ENCODE measurements at regions not wholly inside any gene's neighbourhood (a gene's known extent, or its start where the extent isn't known, plus 50 kb on each side); places are given as distances from the start of the nearest gene placed in this dataset.

GRCh38 chr13:79245937-79246577, 160.0 kb downstream of the RBM26 start:
- no peak for DNase-seq
- H3K4me3 ChIP-seq (ENCODE audit: low read depth in 2 of 2, low read length in 1 of 2), result no peak overlapping the region
- H3K27ac ChIP-seq (ENCODE audit: low read depth in 2 of 2, low read length in 1 of 2), result no peak overlapping the region
- POLR2A ChIA-PET, result no interaction called here
- no peaks in the 10 kb centered on the region for H3K36me3 ChIP-seq (replicated peaks in 1 of 2; ENCODE audit: control insufficient read depth in 1 of 2, insufficient read depth in 2 of 2, low read length in 1 of 2)
- H3K9ac ChIP-seq, result no peak overlapping the region
- no peaks in the 10 kb centered on the region for H3K9me2 ChIP-seq
- H3K79me2 ChIP-seq (ENCODE audit: insufficient read depth), result no peaks in the 10 kb centered on the region
- no peaks in the 10 kb centered on the region for H3K9me3 ChIP-seq
- H3K27me3 ChIP-seq (ENCODE audit: insufficient read depth), result no peaks in the 10 kb centered on the region
- TF ChIP-seq, protein P1, sequence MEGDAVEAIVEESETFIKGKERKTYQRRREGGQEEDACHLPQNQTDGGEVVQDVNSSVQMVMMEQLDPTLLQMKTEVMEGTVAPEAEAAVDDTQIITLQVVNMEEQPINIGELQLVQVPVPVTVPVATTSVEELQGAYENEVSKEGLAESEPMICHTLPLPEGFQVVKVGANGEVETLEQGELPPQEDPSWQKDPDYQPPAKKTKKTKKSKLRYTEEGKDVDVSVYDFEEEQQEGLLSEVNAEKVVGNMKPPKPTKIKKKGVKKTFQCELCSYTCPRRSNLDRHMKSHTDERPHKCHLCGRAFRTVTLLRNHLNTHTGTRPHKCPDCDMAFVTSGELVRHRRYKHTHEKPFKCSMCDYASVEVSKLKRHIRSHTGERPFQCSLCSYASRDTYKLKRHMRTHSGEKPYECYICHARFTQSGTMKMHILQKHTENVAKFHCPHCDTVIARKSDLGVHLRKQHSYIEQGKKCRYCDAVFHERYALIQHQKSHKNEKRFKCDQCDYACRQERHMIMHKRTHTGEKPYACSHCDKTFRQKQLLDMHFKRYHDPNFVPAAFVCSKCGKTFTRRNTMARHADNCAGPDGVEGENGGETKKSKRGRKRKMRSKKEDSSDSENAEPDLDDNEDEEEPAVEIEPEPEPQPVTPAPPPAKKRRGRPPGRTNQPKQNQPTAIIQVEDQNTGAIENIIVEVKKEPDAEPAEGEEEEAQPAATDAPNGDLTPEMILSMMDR (IDR thresholded peaks at IDR 0.05), result no peak
- TF ChIP-seq GATA2 (CRISPR knock-in tag; IDR thresholded peaks at IDR 0.05), result no peak
- TF ChIP-seq RXRA (IDR thresholded peaks at IDR 0.05; ENCODE audit: borderline replicate concordance, low read depth), result no peak
- TF ChIP-seq USF1 (IDR thresholded peaks at IDR 0.05; ENCODE audit: borderline replicate concordance, low read depth), result no peak
- no peak for TF ChIP-seq SMC3 (IDR thresholded peaks at IDR 0.05; ENCODE audit: low read depth, low read length)
- no peak for TF ChIP-seq RCOR1 (IDR thresholded peaks at IDR 0.05; ENCODE audit: low read length)
- TF ChIP-seq MXI1 (IDR thresholded peaks at IDR 0.05; ENCODE audit: low read depth, low read length), result no peak
- TF ChIP-seq GABPA (IDR thresholded peaks at IDR 0.05; ENCODE audit: low read depth), result no peak
- no peak for TF ChIP-seq NRF1 (IDR thresholded peaks at IDR 0.05; ENCODE audit: low read depth, low read length)
- no peak for TF ChIP-seq POLR2AphosphoS5 (IDR thresholded peaks at IDR 0.05; ENCODE audit: low read depth, low read length)
- TF ChIP-seq CHD2 (IDR thresholded peaks at IDR 0.05; ENCODE audit: low read length, partially characterized antibody), result no peak
- TF ChIP-seq ZBTB33 (IDR thresholded peaks at IDR 0.05; ENCODE audit: borderline replicate concordance, low read depth), result no peak
- H3F3A ChIP-seq (replicated peaks; ENCODE audit: insufficient read depth), result no peaks in the 10 kb centered on the region
- H3K4me1 ChIP-seq (ENCODE audit: control insufficient read depth in 1 of 2, insufficient read depth in 2 of 2, low read depth in 1 of 2, low read length in 1 of 2), result no peaks in the 10 kb centered on the region
- H4K20me1 ChIP-seq (ENCODE audit: insufficient read depth), result no peaks in the 10 kb centered on the region
- WGBS (ENCODE audit: low lambda C conversion rate), result 44% methylated on average over 6 of the region's 8 CpGs
- H3K4me2 ChIP-seq, result no peak overlapping the region
- no peak overlapping the region for H2AFZ ChIP-seq (ENCODE audit: low read depth)
- CTCF ChIA-PET, result interaction anchor here (0.6 kb wide), 1 partner anchor 96 kb away, joined by 3 read pairs; no protein-coding TSS in a partner anchor

DNA sequence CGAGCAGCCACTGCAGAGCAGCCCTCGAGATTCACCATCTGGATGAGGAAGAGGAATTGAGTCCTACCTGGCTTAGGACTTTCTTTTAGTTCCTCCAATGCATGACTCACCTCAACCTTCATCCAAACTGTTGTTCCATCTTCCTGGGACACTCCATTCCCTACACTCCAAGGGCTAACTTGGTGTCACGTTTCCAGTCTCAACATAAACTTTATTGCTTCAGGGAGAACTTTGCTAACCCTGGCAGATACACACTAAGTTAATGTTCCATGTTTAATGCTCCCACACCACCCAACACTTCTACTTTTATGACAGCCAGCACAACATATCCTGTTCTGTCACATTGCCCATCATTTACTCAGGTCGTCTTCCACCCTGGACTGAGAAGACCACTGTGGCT, 164.4 kb downstream of the RBM26 start:
- no peak overlapping the region for H3K4me3 ChIP-seq (ENCODE audit: low read depth in 2 of 2, low read length in 1 of 2)
- no peaks in the 10 kb centered on the region for H3K27me3 ChIP-seq (ENCODE audit: insufficient read depth)
- ChIA-PET POLR2A (no interaction called here), CTCF (no interaction called here)
- no peak for DNase-seq
- H3F3A ChIP-seq (replicated peaks; ENCODE audit: insufficient read depth), result no peaks in the 10 kb centered on the region
- no peaks in the 10 kb centered on the region for H3K9me3 ChIP-seq
- no peaks in the 10 kb centered on the region for H4K20me1 ChIP-seq (ENCODE audit: insufficient read depth)
- no peaks in the 10 kb centered on the region for H3K4me1 ChIP-seq (ENCODE audit: control insufficient read depth in 1 of 2, insufficient read depth in 2 of 2, low read depth in 1 of 2, low read length in 1 of 2)
- H3K79me2 ChIP-seq (ENCODE audit: insufficient read depth), result no peaks in the 10 kb centered on the region
- H3K9ac ChIP-seq, result no peak overlapping the region
- 13% methylated on average over 4 of the region's 4 CpGs for WGBS (ENCODE audit: low lambda C conversion rate)
- H3K36me3 ChIP-seq (replicated peaks in 1 of 2; ENCODE audit: control insufficient read depth in 1 of 2, insufficient read depth in 2 of 2, low read length in 1 of 2), result no peaks in the 10 kb centered on the region
- no peaks in the 10 kb centered on the region for H3K9me2 ChIP-seq
- H2AFZ ChIP-seq (ENCODE audit: low read depth), result no peak overlapping the region
- H3K27ac ChIP-seq (ENCODE audit: low read depth in 2 of 2, low read length in 1 of 2), result no peak overlapping the region
- H3K4me2 ChIP-seq, result no peak overlapping the region
- TF ChIP-seq SIN3A (IDR thresholded peaks at IDR 0.05; ENCODE audit: borderline replicate concordance, low read depth, low read length) (no peak), FOSL2 (IDR thresholded peaks at IDR 0.05; ENCODE audit: borderline replicate concordance, low read depth) (no peak), MEF2A (IDR thresholded peaks at IDR 0.05; ENCODE audit: borderline replicate concordance, low read depth) (no peak), POLR2AphosphoS5 (IDR thresholded peaks at IDR 0.05; ENCODE audit: low read depth, low read length) (no peak), YY1 (IDR thresholded peaks at IDR 0.05; ENCODE audit: low read depth) (no peak), TEAD4 (IDR thresholded peaks at IDR 0.05; ENCODE audit: borderline replicate concordance, insufficient read depth) (no peak), FOXM1 (IDR thresholded peaks at IDR 0.05; ENCODE audit: low read depth) (no peak), FOXJ3 (CRISPR knock-in tag; IDR thresholded peaks at IDR 0.05) (no peak), RCOR1 (IDR thresholded peaks at IDR 0.05; ENCODE audit: low read length) (no peak), EP300 (IDR thresholded peaks at IDR 0.05; ENCODE audit: borderline replicate concordance in 1 of 2, low read depth in 1 of 2, low read length in 1 of 2) (no peak), RAD21 (IDR thresholded peaks at IDR 0.05; ENCODE audit: low read length) (no peak), ELF1 (IDR thresholded peaks at IDR 0.05) (no peak), IRF3 (IDR thresholded peaks at IDR 0.05; ENCODE audit: low read depth, low read length) (no peak)

All from SK-N-SH (cell line).